ENCODE measurements at regions not wholly inside any gene's neighbourhood (a gene's known extent, or its start where the extent isn't known, plus 50 kb on each side); places are given as distances from the start of the nearest gene placed in this dataset.
A peak's percentile ranks its signal among the peaks of the same experiment; 100 is the strongest.

DNA sequence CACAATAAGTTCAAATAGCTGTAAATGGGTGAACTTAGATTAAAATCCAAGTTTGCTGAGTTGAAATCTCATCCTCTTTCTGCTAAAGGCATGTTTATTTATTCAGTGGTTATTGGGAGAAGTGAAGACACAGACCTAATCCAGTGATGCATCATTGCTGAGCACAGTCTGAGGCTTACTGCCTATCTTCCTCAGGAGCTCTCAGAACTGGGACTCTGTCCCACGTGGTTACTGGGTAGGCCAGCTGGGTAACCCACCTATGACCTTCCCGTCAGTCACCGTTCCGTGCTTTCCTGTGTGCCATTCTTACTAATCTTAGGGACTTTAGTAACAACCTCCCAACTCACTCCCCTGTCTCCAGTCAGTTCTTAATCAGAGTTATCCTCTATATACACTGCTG is 226.8 kb upstream of the ATP10B start:
- BruUV-seq (replicated peaks), result no TSS peak
- SMC1A ChIA-PET (ENCODE audit: uncharacterized antibody, unreplicated experiment), result no interaction called here
- Histone ChIP-seq H2AFZ (ENCODE audit: control insufficient read depth, low read depth, low read length) (no peak overlapping the region), H3K9me3 (replicated peaks; ENCODE audit: control insufficient read depth, insufficient read depth, low read length) (no peaks in the 10 kb centered on the region), H3K27me3 (replicated peaks in 1 of 2; ENCODE audit: control insufficient read depth in 2 of 2, insufficient read depth in 2 of 2, low read length in 1 of 2) (no peaks in the 10 kb centered on the region), H3K27ac (ENCODE audit: control insufficient read depth, insufficient read depth) (no peak overlapping the region), H3K4me2 (ENCODE audit: control insufficient read depth, insufficient read depth) (no peak overlapping the region), H4K20me1 (ENCODE audit: control insufficient read depth, insufficient read depth) (no peaks in the 10 kb centered on the region), H3K9ac (ENCODE audit: control insufficient read depth, insufficient read depth, low read length) (no peak overlapping the region), H3K4me3 (no peak overlapping the region), H3K79me2 (ENCODE audit: control insufficient read depth, insufficient read depth, low read length) (no peaks in the 10 kb centered on the region), H3K36me3 (ENCODE audit: control insufficient read depth in 2 of 2, insufficient read depth in 2 of 2, low read length in 1 of 2) (no peaks in the 10 kb centered on the region), H3K4me1 (ENCODE audit: control insufficient read depth, insufficient read depth, low read length) (no peaks in the 10 kb centered on the region)
- DNase-seq (ENCODE audit: low read depth, low spot score), result no peak
- WGBS (ENCODE audit: insufficient coverage, insufficient replicate concordance, low lambda C conversion rate, missing lambda C conversion rate), result 27% methylated on average over 4 of the region's 4 CpGs
- RAD21 ChIA-PET (ENCODE audit: unreplicated experiment), result no interaction called here
- intact Hi-C loops (cut with micrococcal nuclease; ENCODE audit: unreplicated experiment) (no loop called here), in situ Hi-C loops (cut with MboI) (no loop called here)
- POLR2A ChIA-PET, result no interaction called here
- FAIRE-seq, result peak; percentile 18
- no peak for ATAC-seq
- CTCF ChIA-PET, result no interaction called here
- TF ChIP-seq, protein P1, sequence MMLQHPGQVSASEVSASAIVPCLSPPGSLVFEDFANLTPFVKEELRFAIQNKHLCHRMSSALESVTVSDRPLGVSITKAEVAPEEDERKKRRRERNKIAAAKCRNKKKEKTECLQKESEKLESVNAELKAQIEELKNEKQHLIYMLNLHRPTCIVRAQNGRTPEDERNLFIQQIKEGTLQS (IDR thresholded peaks at IDR 0.05; ENCODE audit: borderline replicate concordance, extremely low read depth, low read depth, low read length), result no peak
- TF ChIP-seq KAT2A (conservative IDR thresholded peaks at IDR 0.05; ENCODE audit: control insufficient read depth, low read depth, low read length) (no peak), SMARCA5 (IDR thresholded peaks at IDR 0.05) (no peak), TCF12 (IDR thresholded peaks at IDR 0.05; ENCODE audit: low read depth, low read length) (no peak), TCF7 (IDR thresholded peaks at IDR 0.05; ENCODE audit: borderline replicate concordance) (no peak), SMAD5 (IDR thresholded peaks at IDR 0.05; ENCODE audit: low read depth) (no peak), BHLHE40 (IDR thresholded peaks at IDR 0.05; ENCODE audit: borderline replicate concordance in 1 of 2, low read depth in 2 of 2, low read length in 1 of 2) (no peak), RFX5 (IDR thresholded peaks at IDR 0.05; ENCODE audit: low read depth, low read length) (no peak), CREB1 (IDR thresholded peaks at IDR 0.05; ENCODE audit: low read depth) (no peak), MEF2A (IDR thresholded peaks at IDR 0.05; ENCODE audit: insufficient read depth, low read depth, low read length) (no peak), LARP7 (IDR thresholded peaks at IDR 0.05) (no peak), JUND (IDR thresholded peaks at IDR 0.05; ENCODE audit: low read depth, low read length) (no peak), POLR2AphosphoS2 (IDR thresholded peaks at IDR 0.05; ENCODE audit: low read depth, low read length) (no peak)
- TF ChIP-seq, protein P2, sequence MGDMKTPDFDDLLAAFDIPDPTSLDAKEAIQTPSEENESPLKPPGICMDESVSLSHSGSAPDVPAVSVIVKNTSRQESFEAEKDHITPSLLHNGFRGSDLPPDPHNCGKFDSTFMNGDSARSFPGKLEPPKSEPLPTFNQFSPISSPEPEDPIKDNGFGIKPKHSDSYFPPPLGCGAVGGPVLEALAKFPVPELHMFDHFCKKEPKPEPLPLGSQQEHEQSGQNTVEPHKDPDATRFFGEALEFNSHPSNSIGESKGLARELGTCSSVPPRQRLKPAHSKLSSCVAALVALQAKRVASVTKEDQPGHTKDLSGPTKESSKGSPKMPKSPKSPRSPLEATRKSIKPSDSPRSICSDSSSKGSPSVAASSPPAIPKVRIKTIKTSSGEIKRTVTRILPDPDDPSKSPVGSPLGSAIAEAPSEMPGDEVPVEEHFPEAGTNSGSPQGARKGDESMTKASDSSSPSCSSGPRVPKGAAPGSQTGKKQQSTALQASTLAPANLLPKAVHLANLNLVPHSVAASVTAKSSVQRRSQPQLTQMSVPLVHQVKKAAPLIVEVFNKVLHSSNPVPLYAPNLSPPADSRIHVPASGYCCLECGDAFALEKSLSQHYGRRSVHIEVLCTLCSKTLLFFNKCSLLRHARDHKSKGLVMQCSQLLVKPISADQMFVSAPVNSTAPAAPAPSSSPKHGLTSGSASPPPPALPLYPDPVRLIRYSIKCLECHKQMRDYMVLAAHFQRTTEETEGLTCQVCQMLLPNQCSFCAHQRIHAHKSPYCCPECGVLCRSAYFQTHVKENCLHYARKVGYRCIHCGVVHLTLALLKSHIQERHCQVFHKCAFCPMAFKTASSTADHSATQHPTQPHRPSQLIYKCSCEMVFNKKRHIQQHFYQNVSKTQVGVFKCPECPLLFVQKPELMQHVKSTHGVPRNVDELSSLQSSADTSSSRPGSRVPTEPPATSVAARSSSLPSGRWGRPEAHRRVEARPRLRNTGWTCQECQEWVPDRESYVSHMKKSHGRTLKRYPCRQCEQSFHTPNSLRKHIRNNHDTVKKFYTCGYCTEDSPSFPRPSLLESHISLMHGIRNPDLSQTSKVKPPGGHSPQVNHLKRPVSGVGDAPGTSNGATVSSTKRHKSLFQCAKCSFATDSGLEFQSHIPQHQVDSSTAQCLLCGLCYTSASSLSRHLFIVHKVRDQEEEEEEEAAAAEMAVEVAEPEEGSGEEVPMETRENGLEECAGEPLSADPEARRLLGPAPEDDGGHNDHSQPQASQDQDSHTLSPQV (IDR thresholded peaks at IDR 0.05), result no peak
- TF ChIP-seq, protein P3, sequence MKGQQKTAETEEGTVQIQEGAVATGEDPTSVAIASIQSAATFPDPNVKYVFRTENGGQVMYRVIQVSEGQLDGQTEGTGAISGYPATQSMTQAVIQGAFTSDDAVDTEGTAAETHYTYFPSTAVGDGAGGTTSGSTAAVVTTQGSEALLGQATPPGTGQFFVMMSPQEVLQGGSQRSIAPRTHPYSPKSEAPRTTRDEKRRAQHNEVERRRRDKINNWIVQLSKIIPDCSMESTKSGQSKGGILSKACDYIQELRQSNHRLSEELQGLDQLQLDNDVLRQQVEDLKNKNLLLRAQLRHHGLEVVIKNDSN (IDR thresholded peaks at IDR 0.05; ENCODE audit: borderline replicate concordance, extremely low read length, insufficient read depth, low read depth, low read length), result no peak
- TF ChIP-seq, protein P4, sequence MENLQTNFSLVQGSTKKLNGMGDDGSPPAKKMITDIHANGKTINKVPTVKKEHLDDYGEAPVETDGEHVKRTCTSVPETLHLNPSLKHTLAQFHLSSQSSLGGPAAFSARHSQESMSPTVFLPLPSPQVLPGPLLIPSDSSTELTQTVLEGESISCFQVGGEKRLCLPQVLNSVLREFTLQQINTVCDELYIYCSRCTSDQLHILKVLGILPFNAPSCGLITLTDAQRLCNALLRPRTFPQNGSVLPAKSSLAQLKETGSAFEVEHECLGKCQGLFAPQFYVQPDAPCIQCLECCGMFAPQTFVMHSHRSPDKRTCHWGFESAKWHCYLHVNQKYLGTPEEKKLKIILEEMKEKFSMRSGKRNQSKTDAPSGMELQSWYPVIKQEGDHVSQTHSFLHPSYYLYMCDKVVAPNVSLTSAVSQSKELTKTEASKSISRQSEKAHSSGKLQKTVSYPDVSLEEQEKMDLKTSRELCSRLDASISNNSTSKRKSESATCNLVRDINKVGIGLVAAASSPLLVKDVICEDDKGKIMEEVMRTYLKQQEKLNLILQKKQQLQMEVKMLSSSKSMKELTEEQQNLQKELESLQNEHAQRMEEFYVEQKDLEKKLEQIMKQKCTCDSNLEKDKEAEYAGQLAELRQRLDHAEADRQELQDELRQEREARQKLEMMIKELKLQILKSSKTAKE (IDR thresholded peaks at IDR 0.05; ENCODE audit: low read depth, poor library complexity, severe bottlenecking), result no peak

All from GM12878 (cell line).